Panc1 (cell line): ENCODE measurements at regions not wholly inside any gene's neighbourhood (a gene's known extent, or its start where the extent isn't known, plus 50 kb on each side); places are given as distances from the start of the nearest gene placed in this dataset.

ENCODE experiments used
- ATAC-seq: fragments of 200-7000 bp; cut with Tn5 transposase; 2 replicates; pipeline ENCODE4 v1.9.1; 2020; ENCODE audit warnings: mild to moderate bottlenecking, moderate library complexity
- BruUV-seq: library from RNA; stranded (reverse); fragments of 400-500 nt; replicated peaks from 2 replicates; lab custom pipeline; 2021; lab: Mats Ljungman, UMichigan
- CTCF ChIA-PET: fragments of 300-600 bp; sonication (Branson Sonifier 250); formaldehyde crosslinking; loops from one replicate; lab custom pipeline; 2022; ENCODE audit warnings: antibody characterized with exemption; lab: Charles Lee
- POLR2A ChIA-PET: fragments of 300-600 bp; sonication (Branson Sonifier 250); formaldehyde crosslinking; loops from one replicate; lab custom pipeline; 2022; ENCODE audit warnings: antibody characterized with exemption; lab: Charles Lee
- DNase-seq: peaks from one replicate; pipeline ENCODE4 v3.0.0-alpha.2; 2010; ENCODE audit warnings: low read depth, low spot score
- H3K27ac ChIP-seq: 2 replicates; pipeline ENCODE4 v1.5.1; 2011; ENCODE audit warnings: mild to moderate bottlenecking, low read length, inconsistent platforms
- H3K27me3 ChIP-seq: fragments of 200-500 bp; sonication (Bioruptor generic); 2 replicates; pipeline ENCODE4 v1.6.0; 2014; ENCODE audit warnings: low read length, inconsistent platforms; ENCODE audit not compliant: control insufficient read depth, insufficient read depth
- H3K36me3 ChIP-seq: fragments of 200-500 bp; sonication (Bioruptor generic); 2 replicates; pipeline ENCODE4 v1.5.1; 2014; ENCODE audit warnings: inconsistent platforms, mild to moderate bottlenecking, low read length, moderate library complexity; ENCODE audit not compliant: control insufficient read depth, insufficient read depth
- H3K4me1 ChIP-seq: 2 replicates; pipeline ENCODE4 v1.5.1; 2011; ENCODE audit warnings: inconsistent platforms, mild to moderate bottlenecking, low read length, moderate library complexity; ENCODE audit not compliant: control insufficient read depth, insufficient read depth
- H3K4me3 ChIP-seq, 2 experiments: 2 replicates each; pipeline ENCODE4 v1.5.1; 2011 to 2012; ENCODE audit warnings: low read depth in 2 of 2, low read length in 2 of 2, mild to moderate bottlenecking in 2 of 2, inconsistent platforms in 1 of 2, moderate library complexity in 1 of 2
- H3K9me3 ChIP-seq: fragments of 200-500 bp; sonication (Bioruptor generic); 2 replicates; pipeline ENCODE4 v1.5.1; 2014; ENCODE audit warnings: low read depth, mild to moderate bottlenecking, inconsistent platforms, low read length, moderate library complexity; ENCODE audit not compliant: control insufficient read depth, insufficient read depth
- CTCF ChIP-seq: fragments of 450-650 bp; IDR thresholded peaks from 2 replicates; pipeline ENCODE4 v1.5.1; 2017; ENCODE audit warnings: mild to moderate bottlenecking
- POLR2AphosphoS5 ChIP-seq: IDR thresholded peaks from 2 replicates; pipeline ENCODE4 v1.6.1; 2012; ENCODE audit warnings: mild to moderate bottlenecking, low read depth, low read length, moderate library complexity
- REST ChIP-seq, 2 experiments: IDR thresholded peaks; 2 replicates each; pipeline ENCODE4 v1.6.1; 2011 to 2012; ENCODE audit warnings: low read depth in 2 of 2, control low read depth in 1 of 2, low read length in 1 of 2, mild to moderate bottlenecking in 1 of 2, moderate library complexity in 1 of 2; ENCODE audit not compliant: insufficient read depth in 1 of 2
- SIN3A ChIP-seq: IDR thresholded peaks from 2 replicates; pipeline ENCODE4 v1.6.1; 2012; ENCODE audit warnings: low read depth, mild to moderate bottlenecking, low read length, moderate library complexity, borderline replicate concordance; ENCODE audit not compliant: insufficient read depth
- TCF7L2 ChIP-seq: IDR thresholded peaks from 2 replicates; pipeline ENCODE4 v1.6.1; 2011; ENCODE audit warnings: mild to moderate bottlenecking, low read depth, low read length, inconsistent platforms
- in situ Hi-C: cut with HindIII; loops from 2 replicates; pipeline ENCODE4 v1.10.0; 2016; ENCODE audit warnings: low sequenced_read_pairs, low pct_unique_long_range_greater_than_20kb
- intact Hi-C: fragments of 100-400 bp; cut with micrococcal nuclease; formaldehyde crosslinking; loops from one replicate; pipeline ENCODE4 v1.10.0; 2022; ENCODE audit not compliant: unreplicated experiment

GRCh38 chr1:56297208-56297607 lies 282.2 kb downstream of the PLPP3 start:
- Histone ChIP-seq H3K4me3 (no peak overlapping the region), H3K9me3 (no peaks in the 10 kb centered on the region), H3K27me3 (no peaks in the 10 kb centered on the region), H3K36me3 (no peaks in the 10 kb centered on the region), H3K27ac (no peak overlapping the region), H3K4me1 (no peaks in the 10 kb centered on the region)
- intact Hi-C loops (no loop called here), in situ Hi-C loops (no loop called here)
- no peak for ATAC-seq
- no peak for DNase-seq
- CTCF ChIA-PET = no interaction called here
- no peak for TF ChIP-seq SIN3A
- POLR2A ChIA-PET = no interaction called here
- no TSS peak for BruUV-seq

- in situ Hi-C loops = no loop called here
- DNase-seq (no peak), ATAC-seq (no peak)
- POLR2A ChIA-PET = no interaction called here
- intact Hi-C loops = no loop called here
- H3K4me3 ChIP-seq = no peak overlapping the region
- no peak for TF ChIP-seq CTCF
- no peak for TF ChIP-seq REST (IDR thresholded peaks at IDR 0.05; ENCODE audit: insufficient read depth in 1 of 2, low read depth in 2 of 2, low read length in 1 of 2)
- no peak for TF ChIP-seq SIN3A
- TF ChIP-seq TCF7L2 = no peak
- TF ChIP-seq POLR2AphosphoS5 = no peak
- H3K27ac ChIP-seq = no peak overlapping the region
- H3K36me3 ChIP-seq = no peaks in the 10 kb centered on the region
- H3K9me3 ChIP-seq = no peaks in the 10 kb centered on the region
- H3K27me3 ChIP-seq = no peaks in the 10 kb centered on the region
- CTCF ChIA-PET = no interaction called here
- BruUV-seq = no TSS peak
- H3K4me1 ChIP-seq = no peaks in the 10 kb centered on the region
These were observed 283.1 kb downstream of the PLPP3 start for GRCh38 chr1:56295949-56296929.

- intact Hi-C loops = no loop called here
- in situ Hi-C loops = no loop called here
- ATAC-seq (no peak), DNase-seq (no peak)
- no peaks in the 10 kb centered on the region for H3K4me1 ChIP-seq
- BruUV-seq = no TSS peak
- ChIA-PET CTCF (no interaction called here), POLR2A (no interaction called here)
- H3K4me3 ChIP-seq = no peak overlapping the region
- no peaks in the 10 kb centered on the region for H3K27me3 ChIP-seq
- no peak overlapping the region for H3K27ac ChIP-seq
- no peaks in the 10 kb centered on the region for H3K9me3 ChIP-seq
- no peaks in the 10 kb centered on the region for H3K36me3 ChIP-seq
- TF ChIP-seq SIN3A (no peak), CTCF (no peak), REST (IDR thresholded peaks at IDR 0.05; ENCODE audit: insufficient read depth in 1 of 2, low read depth in 2 of 2, low read length in 1 of 2) (no peak), POLR2AphosphoS5 (no peak), TCF7L2 (no peak)
These were observed 287.9 kb downstream of the PLPP3 start for GRCh38 chr1:56291374-56291919.
